ENCODE measurements at regions not wholly inside any gene's neighbourhood (a gene's known extent, or its start where the extent isn't known, plus 50 kb on each side); places are given as distances from the start of the nearest gene placed in this dataset.

DNA sequence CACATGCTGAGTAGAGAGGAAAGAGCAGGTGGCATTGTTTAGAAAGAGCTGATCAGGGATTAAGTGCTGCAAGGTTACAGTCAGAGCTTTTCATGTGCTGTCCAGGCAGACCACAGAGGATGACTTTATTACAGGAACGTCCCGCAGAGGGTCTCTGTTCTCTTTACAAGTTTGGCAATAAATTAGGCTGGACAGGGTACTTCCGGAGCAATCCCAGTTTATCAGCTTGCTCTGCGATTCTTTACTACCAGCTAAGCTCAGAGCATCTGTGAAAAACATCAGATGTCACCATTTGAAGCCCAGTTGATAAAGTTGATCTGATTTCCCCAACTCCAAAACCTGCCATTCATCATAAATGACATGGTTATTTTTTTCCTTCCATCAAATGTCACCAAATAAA is 633.1 kb downstream of the NLGN4X start:
- TF ChIP-seq, protein P1, sequence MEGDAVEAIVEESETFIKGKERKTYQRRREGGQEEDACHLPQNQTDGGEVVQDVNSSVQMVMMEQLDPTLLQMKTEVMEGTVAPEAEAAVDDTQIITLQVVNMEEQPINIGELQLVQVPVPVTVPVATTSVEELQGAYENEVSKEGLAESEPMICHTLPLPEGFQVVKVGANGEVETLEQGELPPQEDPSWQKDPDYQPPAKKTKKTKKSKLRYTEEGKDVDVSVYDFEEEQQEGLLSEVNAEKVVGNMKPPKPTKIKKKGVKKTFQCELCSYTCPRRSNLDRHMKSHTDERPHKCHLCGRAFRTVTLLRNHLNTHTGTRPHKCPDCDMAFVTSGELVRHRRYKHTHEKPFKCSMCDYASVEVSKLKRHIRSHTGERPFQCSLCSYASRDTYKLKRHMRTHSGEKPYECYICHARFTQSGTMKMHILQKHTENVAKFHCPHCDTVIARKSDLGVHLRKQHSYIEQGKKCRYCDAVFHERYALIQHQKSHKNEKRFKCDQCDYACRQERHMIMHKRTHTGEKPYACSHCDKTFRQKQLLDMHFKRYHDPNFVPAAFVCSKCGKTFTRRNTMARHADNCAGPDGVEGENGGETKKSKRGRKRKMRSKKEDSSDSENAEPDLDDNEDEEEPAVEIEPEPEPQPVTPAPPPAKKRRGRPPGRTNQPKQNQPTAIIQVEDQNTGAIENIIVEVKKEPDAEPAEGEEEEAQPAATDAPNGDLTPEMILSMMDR (IDR thresholded peaks at IDR 0.05) = no peak
- no peak for TF ChIP-seq POLR2A (IDR thresholded peaks at IDR 0.05)

All from lower leg skin (tissue), 3 donors.